Stimulated activated CD4-positive, alpha-beta T cell treated with anti-CD3 and anti-CD28 coated beads, TNF-alpha, amount 100 ng/mL, for 24 hours (primary cell): ENCODE measurements at regions not wholly inside any gene's neighbourhood (a gene's known extent, or its start where the extent isn't known, plus 50 kb on each side); places are given as distances from the start of the nearest gene placed in this dataset.

Experiments used
- DNase-seq, 3 experiments: peaks; one replicate each; pipeline ENCODE4 v3.0.0-alpha.2; 2020; ENCODE audit warnings: low read depth in 3 of 3

DNA sequence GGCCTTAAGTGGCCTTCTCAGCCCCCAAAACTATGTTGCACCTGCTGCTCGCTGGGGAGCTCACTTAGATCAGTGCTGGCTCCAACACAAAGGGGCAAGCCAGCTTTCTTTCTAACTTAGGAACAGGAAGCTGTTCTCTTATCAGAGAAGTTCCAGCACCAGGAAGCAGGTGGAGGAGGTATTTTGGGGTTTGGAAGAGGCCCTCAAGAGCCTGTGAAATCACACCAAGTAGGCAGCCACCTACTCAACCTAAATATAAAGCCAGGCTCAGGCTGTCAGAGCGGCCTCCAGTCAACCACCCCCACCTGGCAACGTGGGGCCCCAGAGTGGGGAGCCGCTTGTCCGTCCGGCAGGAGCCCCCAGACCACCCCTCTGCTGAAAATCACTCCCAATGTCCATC is 152.8 kb downstream of the OLFM1 start:
- no peak for DNase-seq

DNA sequence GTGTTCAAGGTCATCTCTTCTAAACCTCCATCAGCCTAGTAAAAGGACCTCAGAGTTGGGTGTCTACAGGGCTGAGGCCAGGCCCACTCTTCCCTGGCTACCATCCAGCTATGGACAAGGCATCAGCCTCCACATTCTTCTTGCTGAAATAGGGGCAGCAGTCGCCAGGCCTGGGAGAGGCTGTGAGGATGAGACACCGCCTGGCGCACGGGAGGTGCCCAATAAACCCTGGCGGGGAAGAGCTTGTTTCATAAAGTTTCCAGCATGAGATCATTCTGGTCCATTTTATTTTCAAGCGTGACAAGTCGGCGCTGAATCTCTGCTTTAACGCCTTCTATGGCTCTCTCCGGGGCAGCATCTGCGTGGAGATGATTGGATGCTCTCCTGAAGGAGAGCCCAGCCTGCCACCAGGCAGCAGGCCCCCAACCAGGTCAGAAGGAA is 153.4 kb downstream of the OLFM1 start:
- DNase-seq = no peak

DNA sequence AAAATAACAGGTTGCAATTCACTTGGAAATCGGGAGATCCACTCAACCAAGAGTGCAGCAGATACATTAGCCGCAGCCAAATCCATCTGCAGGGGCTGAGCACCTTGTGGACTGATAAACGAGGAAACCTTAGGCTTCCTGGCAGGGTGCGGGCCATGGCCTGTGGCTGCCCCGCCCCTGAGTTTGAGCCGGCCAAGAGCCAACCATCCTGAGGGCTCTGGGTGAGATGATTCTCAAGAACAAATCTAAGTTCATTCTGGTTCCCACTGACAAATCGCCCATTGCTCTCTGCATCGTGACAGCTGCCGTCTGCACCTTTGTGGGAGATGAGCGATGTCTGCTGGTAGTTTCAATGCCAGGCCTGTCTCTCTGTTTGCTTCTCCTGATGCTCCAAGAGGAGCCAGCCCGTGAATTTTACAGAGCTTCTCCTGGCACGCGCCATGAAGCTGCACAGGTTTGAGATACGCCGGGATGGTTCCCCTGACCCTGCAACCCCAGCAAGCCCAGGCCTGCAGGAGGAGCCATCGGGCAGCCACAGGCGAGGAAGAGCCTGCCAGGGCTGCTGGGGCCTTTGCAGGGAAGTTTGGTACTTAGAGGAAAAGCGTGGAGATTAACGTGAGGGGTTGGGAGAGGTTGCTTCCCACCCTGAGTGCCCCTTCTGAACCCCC is 154.0 kb downstream of the OLFM1 start:
- DNase-seq = no peak

DNA sequence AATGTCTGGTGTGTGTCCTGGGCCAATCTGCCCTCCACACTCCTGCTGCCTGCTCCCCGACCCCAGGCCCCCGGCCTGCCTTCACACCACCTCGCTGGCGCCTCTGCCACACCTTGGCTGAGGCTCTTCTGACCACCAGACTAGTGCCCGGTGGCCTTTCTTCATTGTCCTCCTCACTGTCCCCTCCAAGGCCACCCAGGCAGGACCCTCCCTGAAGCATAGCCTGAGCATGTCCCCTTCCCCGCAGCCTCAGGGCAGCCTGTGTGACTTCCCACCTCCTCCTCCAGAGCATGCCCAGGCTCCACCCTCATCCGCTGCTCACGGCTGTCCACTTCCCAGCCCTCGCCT is 154.6 kb downstream of the OLFM1 start:
- no peak for DNase-seq

DNA sequence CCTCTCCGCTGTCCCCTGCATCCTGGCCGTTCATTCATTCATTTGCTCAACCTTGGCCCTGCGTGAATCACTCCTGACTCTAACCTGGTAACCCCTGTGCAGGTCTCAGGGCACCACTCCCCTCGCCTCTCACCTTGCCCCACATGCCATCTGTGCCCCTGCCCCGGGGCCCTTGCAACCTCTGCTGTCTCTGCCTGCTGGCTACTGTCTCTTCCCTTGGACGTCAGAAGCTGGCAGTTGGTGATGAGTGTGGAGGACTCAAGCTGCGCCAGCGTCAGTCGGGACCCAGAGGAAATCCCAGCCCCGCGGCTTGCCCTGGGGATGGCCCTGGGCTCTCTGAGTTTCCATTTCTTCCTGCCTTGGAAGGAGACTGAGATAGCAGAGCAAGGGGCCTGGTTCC is 154.9 kb downstream of the OLFM1 start:
- no peak for DNase-seq

DNA sequence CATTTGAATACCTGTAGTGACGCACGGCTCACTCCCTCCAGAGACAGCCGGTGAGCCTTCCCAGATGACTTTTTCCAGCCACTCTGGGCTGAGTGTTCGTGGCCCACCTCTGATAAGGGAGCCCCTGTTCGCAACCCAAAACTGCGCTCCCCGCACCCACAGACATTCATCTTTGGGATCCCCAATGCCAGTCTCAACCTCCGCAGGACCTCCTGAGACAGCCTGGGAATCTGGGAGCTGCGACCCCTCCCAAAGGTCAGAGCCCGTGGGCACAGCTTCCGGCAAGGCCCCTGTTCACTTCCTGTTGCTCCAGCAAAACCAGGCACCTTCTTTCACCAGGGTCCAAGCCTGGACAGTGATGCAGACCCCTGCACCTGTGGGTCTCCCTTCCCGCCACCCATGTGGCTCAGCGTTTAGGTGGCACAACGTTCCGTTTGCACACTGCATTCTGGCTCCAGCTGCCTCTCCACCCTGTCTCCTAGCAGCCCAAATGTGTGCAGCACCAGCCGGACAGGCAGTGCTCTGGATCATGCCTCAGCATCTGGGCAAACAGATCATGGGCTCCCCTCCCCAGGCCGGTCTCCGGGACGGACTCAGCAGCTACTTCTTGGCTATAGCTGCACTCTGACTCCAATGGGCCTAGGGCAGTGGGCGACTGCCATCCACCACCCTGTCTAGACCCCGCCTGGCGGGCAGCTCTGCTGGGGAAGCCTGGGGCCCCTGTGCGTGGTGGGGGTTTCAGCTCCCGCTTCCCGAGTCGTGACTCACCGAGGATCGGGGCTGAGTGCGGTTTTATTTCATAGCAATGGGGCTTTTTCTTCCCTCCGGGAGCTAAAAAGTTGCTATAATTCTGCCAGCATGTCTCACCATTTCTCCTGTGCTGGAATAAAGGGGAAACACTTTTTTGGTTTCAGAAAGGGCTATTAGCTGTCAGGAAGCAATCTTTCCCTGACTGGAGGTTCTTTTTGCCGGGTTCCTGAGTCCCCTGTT is 156.0 kb downstream of the OLFM1 start:
- DNase-seq = no peak

DNA sequence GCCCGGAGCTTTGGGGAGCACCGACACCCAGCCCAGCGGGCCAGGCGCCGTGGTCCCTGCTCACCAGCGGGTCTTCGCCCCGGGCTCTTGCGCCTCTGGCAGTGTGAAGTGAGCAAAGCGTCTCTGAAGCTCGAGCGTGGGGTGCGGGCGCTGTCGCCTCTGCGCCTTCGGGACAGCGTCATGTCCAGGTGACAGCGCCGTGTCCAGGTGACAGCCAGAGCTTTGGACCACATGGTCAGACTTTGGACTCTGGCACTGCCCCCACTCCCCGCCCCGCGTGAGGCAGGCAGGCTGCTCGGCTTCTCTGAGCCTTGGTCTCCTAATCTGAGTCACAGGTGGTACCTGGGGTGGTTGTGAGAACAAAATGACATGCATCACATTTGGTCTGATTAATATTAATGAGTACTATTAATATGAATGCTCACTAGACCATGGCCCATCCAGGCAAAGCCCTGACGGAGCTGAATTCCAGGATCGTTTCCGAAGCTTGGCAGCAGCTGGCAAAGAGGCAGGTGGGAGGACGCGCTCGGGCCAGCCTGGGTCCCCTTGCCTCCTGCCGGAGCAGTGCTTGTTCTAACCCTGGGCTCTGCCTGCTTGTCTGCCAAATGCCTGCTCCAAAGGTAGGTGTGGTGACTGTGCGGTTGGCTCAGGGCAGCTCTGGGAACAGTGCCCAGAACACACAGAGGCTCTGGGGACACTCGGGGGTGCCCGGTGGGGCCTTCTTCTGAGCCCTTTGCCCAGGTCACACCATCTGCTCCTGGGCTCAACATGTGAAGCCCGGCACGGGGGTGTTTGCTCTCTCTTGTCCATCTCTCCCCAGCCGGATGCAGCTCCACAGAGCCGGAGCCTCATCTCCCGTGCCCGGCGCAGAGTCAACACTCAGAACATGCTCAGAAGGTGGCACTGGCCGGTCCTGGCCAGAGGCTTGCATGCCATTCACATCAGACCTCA is 157.1 kb downstream of the OLFM1 start:
- no peak for DNase-seq

DNA sequence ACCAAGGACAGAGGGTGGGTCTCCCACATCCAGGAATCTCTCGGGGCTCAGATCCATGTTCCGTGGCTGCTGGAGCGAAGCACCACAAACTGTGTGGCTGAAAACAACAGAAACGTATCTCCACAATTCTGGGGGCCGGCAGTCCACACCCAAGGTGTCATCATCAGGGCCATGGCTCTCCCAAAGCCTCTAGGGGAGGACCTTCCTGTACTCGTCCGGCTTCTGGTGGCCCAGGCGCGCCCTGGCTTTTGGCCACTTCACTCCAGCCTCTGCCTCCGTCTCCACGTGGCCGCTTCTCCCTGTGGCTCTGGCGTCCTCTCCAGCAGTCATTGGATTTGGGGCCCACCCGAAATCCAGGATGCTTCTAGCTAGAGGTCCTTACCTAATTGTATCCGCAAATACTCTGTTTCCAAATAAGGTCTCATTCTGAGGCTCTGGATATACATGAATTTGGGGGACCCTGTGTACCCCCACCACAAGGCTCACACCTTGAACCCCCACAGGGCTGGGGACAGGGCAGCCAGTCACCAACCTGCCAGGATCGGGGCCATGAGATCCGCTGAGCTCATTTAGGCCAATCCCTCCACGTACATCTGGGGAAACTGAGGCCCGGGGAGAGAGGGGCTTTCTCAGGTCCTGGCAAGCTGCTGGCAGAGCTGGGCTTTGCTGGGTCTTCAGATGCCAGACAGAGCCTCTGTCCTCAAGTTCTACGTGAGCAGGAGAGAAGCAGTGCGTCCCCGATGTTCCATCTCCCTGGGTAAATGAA is 158.2 kb downstream of the OLFM1 start:
- no peak for DNase-seq

DNA sequence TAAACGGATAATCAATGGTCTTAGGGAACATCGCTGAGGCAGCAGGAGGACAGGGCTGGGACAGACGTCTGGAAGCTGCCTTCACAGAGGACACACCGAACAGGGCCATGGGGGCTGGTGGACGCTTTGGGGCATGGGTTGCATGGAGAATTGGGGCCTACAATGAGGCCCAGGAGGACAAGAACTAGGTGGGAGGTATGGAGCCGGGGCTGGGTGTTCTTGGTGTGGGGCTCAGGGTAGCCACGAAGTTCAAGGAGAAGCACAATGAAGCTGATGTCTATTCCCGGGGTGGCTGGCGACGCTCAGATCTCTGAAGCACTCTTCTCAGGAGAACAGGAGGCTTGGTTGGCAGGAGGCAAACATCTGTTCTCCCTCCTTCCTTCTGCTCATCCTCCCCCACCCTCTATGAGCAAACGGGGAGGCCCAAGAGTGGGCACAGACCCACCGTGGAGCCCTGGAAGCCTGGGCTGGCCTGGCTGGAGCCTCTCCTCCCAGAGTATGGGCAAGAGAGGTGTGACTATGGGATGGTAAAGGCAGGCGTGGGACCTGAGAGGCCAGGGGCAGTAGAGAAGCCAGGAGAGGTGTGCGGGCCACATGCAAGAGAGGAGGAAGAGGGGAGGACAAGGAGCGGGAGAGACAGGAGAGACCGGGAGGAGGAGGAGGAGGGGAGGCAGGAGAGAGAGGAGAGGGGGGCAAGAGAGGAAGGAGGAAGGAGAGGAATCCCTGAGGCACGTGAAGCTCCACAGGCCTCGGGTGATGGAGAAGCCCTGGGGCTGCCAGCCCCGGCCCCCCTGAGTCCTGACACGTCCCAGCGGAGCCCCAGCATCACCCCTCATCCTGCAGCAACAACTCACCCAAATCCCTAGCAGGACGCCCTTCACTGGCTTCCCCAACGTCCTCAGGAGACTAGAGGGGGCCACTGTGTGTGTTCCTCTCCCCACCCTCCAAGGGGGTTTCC is 159.1 kb downstream of the OLFM1 start:
- DNase-seq = no peak

DNA sequence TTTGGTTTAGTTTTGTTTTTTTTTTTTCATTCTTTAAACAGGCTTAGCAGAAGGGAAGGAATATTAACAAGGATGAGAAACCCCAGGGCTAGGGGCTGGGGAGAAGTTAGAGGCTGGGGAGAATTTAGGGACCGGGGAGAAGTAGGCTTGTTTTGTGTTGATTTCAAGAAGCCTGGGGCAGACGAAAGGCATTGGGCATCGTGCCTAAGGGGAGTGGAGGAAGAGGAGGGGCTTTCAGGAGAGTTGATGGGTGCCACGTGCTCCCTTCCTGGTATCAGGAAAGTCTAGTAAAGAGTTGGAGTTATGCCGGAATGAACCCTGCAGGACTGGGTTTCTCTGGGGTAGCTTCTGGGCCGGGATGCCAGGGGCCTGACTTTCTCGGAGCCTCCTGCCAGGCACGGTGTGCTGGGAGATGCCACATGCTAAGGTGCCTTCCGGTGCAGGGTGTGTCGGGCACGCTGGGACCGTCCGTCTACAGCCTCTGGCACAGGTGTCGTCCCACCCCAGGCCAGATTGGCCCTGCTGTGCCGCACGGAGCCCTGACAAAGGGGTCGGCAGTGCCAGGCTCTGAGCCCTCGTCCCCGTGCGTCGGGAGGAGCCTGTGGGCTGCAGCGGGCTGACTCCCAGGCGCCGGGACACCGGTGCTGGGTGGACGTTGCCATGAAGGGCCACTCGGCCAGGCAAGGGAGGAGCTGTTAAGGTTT is 159.9 kb downstream of the OLFM1 start:
- no peak for DNase-seq

DNA sequence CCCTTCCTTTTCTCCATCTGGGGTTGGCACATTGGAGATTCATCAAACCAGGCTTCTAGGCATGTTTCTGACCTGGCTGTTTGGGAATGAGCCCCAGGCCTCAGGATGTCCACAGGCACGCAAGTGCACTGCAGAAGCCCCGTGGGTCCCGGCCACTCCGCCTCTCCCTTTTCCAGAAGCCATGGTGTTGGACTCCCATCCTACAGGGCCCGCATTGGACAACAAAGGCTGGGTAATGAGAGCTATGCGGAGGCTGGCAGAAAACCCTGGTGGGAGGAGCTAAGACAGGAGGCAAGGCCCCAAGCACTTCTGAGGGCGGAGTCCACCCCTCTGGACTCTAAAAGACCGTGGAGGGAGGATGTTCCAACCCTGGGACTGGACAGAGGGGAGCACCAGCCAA is 160.6 kb downstream of the OLFM1 start:
- no peak for DNase-seq

DNA sequence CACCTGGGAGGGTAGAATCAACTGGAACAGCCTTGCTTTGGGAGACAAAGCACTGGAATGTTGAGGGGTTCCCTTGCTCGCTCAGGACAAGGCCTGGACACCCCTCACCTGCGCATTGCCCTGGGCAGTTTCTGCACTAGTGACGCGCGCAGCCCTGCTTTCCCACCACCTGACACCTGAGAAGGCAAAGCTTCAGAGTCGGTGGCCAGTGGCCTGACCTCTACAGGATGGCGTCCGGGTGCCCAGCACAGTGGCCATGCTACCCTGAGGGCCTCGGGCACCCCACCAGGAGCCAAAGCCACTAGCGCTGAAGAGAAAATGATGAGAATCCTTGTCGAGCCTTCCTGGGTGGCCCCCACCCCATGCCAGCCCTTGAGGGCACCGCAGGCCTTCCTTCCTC is 161.3 kb downstream of the OLFM1 start:
- no peak for DNase-seq

DNA sequence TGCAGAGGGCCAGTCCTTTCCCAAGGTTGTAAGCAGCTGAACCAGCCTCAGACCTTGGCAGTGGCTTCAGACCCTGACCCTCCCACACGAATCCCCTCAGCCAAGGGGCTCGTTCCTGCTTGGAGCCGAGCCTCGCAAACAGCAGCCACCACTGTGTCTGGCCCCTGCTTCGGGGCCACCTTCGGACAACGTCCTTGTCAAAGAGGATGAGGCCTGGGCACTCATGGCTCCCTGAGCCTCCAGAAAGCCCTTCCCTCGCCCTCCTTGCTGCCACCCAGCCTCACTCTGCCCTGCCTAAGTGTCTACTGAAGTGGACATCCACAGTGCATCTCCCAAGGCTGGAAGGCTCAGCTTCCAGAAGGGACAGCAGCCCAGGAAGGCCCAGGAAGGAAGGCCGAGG is 161.7 kb downstream of the OLFM1 start:
- no peak for DNase-seq

DNA sequence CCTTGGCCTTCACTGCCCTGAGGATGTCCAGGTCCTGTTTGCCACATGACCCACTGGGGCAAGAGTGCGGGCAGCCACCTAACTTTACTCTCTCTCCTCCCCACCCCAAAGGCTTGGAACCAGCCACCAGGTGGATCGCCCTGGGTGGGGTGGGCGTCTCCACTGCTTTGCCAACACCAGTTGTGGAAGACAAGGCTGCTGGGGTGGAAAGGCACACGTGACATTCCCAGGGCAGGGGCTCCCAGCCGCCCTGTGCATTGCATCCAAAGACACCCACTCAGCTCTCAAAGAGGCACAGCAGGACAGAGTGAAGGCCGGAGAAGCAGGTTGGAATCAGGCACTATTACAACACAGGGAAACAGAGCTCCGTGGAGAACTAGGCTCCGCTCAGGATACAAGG is 162.2 kb downstream of the OLFM1 start:
- no peak for DNase-seq

DNA sequence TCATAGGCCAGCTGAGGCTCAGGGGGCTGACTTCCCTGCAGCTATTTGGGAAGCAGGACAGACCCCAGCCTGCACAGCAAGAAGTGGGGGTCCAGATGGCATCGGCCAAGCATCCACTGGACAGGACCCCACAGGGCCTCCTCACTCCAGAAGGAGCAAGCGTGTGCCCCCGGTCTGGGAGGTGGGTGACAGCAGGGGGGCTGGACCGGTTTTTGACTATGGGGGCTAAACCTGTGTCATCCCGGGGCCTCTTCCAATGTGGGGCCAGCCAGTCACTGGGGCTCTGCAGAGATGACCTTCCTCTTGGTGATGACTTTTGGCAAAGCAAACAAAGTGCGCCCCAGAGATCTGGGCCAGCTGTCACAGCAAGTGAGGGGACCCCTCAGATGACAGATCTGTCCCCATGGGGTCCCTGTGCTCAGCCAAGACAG is 163.9 kb downstream of the OLFM1 start:
- no peak for DNase-seq

DNA sequence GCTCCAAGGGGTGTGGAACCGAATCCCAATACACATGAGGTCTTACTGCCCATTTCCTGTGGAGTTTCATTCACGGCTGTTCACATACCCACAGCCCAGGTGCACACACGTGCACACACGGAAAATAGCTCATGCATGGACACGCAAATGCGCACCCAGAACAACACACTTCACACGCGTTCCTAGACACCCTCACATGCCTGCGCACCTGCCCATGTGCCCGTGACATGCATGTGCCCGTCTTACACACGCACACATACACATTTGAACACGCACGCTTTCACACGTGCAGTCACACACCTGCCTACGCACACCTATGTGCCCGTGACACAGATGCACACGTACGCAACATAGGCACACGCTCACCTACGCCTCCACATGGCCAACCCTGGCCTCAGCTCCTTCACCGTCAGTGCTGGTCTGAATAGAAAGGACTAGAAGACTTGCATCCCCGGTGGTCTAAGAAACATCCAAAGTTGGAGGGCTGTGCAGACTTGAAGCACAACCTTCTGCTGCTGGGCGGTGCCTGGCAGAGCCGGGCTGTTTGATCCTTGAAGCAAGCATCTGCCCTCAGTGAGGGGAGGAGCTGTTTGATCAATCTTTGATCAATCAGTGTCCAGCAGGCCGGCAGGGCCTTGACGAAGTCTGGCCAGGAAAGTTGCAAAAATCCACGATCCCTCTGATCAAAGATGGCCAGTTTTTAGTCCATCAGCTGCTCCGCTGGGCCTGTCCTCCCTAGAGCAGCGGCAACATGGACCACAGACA is 164.7 kb downstream of the OLFM1 start:
- DNase-seq = no peak

DNA sequence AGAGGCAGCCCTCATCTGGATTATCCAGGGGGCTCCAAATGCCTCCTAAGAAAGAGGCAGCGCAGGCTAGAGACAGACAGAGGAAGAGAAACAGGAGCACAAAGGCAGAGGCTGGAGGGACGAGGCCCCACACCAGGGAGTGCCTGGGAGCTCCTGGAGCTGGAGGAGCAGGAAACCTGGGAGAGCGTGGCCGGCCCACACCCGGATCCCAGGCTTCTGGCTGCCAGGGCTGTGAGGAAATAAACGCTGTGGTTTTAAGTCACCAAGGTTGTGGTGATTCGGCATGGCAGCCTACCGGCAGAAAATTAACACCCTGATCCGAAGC is 165.5 kb downstream of the OLFM1 start:
- no peak for DNase-seq

DNA sequence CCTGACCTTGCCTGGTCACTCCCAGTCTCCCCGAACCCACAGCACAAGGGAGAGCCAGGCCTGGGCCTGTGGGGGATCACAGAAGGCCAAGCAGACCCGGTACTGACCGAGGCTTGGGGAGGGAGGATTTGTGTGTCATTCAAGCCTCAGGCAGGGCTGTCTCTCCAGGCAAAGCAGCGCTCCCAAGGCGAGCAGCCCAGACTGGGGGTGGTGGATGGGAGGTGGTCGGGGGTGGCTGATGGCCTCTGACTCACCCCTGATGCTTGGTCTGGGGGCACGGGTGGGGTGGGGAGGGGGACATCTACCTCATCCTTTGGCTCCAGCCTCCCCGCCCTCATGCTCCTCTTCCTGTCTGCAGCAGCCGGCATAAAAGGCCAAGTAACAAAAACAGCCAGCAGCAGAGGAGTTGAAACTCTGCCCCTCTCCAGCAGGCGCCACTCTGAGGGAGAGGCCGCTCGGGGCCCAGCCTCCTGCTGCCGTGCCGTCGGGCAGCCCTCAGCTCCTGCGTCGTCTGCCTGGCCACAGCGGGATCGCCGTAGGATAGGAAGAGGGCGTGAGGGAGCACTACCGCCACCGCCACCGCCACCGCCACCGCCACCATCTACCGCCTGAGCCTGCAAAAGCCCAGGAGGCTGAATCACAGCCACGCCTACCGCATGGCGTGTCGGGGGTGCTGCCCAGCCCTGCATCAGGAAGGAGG is 166.0 kb downstream of the OLFM1 start:
- peak in 1 of 3 experiments; percentile 3 for DNase-seq
